HG02759 (cell line): ENCODE measurements at regions not wholly inside any gene's neighbourhood (a gene's known extent, or its start where the extent isn't known, plus 50 kb on each side); places are given as distances from the start of the nearest gene placed in this dataset.
"Not testable (repeated sequence)": the region's sequence is repeated elsewhere in the genome, so short reads cannot be mapped to it uniquely, and the experiment has no call there.

Source experiments
- ATAC-seq: cut with Tn5 transposase; IDR thresholded peaks from one replicate; pipeline ENCODE4 v1.9.1; 2021; ENCODE audit warnings: mild to moderate bottlenecking, moderate library complexity; ENCODE audit not compliant: unreplicated experiment

DNA sequence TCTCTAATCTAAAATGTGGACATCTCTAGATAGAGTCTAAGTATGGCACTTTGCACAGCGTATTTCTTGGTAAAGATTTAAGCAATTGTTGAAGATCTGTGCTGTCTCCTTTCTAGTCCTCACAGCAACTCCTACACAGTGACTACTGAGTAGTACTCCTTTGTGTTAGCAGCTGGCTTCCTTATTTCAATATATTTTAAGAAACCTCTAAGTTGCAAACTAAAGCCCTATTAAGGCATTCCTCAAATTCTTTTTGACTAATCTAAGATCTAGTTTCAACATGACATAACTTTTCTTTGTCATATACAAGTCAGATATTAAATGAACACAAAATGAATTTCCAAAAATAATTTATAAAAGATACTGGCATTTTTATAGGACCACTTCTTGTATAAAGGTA, 121.8 kb upstream of the DNAJC10 start:
- no peak for ATAC-seq

- no peak for ATAC-seq
Observed at GRCh38 chr2:182595650-182596049, 120.4 kb upstream of the DNAJC10 start.

GRCh38 chr2:182597570-182598295, 118.3 kb upstream of the DNAJC10 start:
- no peak for ATAC-seq

GRCh38 chr2:182598626-182599025, 117.4 kb upstream of the DNAJC10 start:
- no peak for ATAC-seq

- ATAC-seq, result no peak
Observed at GRCh38 chr2:182605166-182605565, 110.9 kb upstream of the DNAJC10 start.

GRCh38 chr2:182606728-182607681, 109.1 kb upstream of the DNAJC10 start:
- peak; percentile 68 for ATAC-seq

DNA sequence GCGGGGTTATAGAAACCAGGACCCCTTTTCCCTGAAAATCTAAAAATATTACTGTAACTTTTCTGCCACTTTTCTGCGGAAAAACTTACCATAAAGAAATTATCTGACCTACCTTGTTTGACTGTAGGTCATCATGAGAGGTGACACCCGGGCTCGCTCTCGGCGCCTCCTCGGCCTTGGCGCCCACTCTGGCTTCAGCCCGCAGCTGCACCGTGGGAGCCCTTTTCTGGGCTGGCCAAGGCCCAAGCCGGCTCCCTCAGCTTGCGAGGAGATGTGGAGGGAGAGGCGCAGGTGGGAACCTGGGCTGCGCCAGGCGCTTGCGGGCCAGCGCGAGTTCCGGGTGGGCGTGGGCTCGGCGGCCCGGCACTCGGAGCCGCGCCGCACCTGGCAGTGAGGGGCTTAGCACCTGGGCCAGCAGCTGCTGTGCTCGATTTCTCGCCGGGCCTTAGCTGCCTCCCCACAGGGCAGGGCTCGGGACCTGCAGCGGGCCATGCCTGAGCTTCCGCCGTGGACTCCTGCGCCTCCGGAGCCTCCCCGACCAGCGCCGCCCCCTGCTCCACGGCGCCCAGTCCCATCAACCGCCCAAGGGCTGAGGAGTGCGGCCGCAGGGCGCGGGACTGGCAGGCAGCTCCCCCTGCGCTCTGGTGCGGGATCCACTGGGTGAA, 107.7 kb upstream of the DNAJC10 start:
- ATAC-seq, result no peak

DNA sequence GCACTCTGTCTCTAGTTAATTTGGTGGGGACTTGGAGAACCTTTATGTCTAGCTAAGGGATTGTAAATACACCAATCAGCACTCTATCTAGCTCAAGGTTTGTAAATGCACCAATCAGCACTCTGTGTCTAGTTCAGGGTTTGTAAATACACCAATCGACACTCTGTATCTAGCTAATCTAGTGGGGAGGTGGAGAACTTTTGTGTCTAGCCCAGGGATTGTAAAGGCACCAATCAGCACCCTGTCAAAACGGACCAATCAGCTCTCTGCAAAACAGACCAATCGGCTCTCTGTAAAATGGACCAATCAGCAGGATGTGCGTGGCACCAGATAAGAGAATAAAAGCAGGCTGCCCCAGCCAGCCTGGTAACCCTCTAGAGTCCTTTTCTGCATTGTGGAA, 107.1 kb upstream of the DNAJC10 start:
- ATAC-seq, result not testable (repeated sequence)

DNA sequence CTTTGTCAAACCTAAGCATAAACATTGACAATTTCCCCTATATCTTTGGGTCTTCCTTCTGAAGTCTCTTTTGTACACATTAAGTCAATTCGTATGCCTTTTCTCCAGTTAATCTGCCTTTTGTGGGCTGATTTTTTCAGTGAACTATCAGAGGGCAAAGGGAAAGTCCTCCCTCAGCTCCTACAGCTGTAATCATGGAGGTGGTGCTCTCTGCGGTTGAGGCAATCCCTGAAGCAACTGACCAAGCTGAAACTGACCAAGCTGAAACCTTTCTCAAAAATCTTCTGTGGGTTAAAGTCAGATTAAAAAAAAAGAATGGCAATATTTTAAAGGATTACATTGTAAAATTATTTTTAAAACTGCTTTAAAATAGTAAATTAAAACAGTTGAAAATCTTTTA, 105.8 kb upstream of the DNAJC10 start:
- ATAC-seq, result no peak

- ATAC-seq, result no peak
Observed at GRCh38 chr2:182611009-182611408, 105.0 kb upstream of the DNAJC10 start.

- ATAC-seq, result no peak
Observed at GRCh38 chr2:182615036-182615435, 101.0 kb upstream of the DNAJC10 start.

GRCh38 chr2:182616471-182617393, 99.3 kb upstream of the DNAJC10 start:
- no peak for ATAC-seq

DNA sequence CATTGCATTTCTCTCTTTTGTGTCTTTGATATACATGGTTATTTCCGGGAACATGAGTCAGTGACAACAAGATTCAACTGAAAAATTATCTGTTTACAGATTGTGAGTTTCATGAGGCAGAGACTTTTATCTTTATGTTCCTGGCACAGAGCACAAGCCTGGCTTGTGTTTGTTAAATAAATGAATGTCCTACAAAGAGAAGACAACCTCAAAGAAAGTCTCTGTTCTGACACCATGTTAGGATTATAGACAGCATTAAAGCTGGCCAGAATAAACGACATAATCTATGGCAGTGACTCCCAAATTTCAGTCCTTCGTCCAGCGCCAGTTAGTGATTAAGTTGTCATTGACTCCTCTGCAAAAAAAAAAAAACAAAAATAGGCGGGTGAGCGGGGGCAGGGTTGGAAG, 97.4 kb upstream of the DNAJC10 start:
- ATAC-seq, result no peak

DNA sequence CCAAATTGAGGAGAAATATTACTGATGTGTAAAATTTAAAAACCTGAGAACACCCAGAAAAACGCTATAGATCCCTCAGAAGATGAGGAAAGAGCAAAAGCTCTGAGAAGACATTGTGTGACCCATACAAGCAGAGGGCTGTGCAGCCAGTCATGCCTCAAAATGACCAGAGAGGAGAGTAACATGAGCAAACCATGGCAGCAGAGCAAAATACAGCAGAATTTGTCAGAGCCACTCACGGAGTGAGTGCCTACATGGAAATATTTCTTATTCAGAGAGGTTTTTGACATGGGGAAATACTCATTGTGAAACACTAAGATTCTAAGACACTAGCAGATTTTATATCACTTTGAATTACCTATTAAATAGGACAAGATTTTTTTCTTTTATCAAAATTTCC, 96.8 kb upstream of the DNAJC10 start:
- no peak for ATAC-seq

DNA sequence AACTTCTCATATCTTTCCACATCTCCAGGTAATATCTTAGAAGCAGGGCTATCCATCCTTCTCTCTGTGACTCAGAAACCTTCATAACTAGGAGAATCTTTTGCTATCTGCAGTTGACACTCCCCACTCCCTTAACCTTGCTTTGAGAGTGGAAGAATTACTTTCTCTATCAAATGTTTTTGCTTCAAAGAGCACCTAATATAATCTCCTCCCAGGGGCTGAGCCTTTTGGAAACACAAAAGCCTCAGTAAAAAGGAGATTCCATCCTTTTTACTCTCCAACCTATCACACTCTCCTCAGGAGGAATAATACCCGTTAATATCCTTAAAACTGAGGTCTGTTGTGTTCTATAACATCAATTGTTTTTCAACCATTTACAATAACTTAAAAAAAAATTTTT, 94.9 kb upstream of the DNAJC10 start:
- no peak for ATAC-seq

- ATAC-seq, result no peak
Observed at GRCh38 chr2:182621810-182622209, 94.2 kb upstream of the DNAJC10 start.

DNA sequence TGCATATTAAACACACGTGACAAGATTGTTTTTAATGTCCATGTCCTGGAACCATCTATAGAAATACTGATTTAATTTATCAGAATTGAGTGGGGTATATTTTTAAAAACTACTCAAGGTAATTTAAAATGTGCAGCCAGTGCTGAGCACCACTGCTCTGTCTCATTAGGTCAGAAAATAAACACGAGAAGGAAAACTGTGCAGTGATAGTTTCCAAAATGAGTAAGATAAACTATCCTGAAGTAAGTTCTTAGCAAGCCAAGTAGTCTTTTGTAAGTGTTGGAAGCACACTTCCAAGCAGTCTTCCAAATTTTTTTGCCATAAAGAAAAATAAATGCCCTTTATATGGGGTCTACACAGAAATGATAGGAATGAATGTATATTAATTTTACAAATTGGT, 93.8 kb upstream of the DNAJC10 start:
- ATAC-seq, result no peak

DNA sequence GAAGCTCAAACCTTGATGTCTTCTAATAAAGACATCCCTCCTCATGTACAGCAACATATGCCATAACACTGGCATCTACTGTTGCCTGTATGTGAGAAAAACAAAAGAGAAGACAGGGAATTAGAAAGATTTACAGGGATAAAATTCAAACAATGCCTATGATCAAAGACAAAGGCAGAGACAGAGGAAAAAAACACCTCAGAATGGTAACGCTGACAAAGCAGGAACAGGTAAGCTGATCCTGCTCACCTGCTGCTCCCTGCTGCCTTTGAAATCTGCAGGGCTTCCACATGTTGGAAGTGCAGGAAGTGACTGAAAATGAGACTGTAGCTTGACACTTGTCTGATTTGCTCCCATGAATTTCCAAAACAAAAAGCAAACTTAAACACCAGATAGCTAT, 90.2 kb upstream of the DNAJC10 start:
- no peak for ATAC-seq

GRCh38 chr2:182628916-182629315, 87.1 kb upstream of the DNAJC10 start:
- no peak for ATAC-seq

- ATAC-seq, result no peak
Observed at GRCh38 chr2:182630207-182630606, 85.8 kb upstream of the DNAJC10 start.
